ENCODE measurements at regions not wholly inside any gene's neighbourhood (a gene's known extent, or its start where the extent isn't known, plus 50 kb on each side); places are given as distances from the start of the nearest gene placed in this dataset.

- no peak for TF ChIP-seq CTCF (IDR thresholded peaks at IDR 0.05)
- no peak for TF ChIP-seq POLR2A (IDR thresholded peaks at IDR 0.05)
These were observed 487.0 kb downstream of the PDHA2 start for GRCh38 chr4:96326846-96327245.
